ENCODE measurements at regions not wholly inside any gene's neighbourhood (a gene's known extent, or its start where the extent isn't known, plus 50 kb on each side); places are given as distances from the start of the nearest gene placed in this dataset.
"Not testable (repeated sequence)": the region's sequence is repeated elsewhere in the genome, so short reads cannot be mapped to it uniquely, and the experiment has no call there.

DNA sequence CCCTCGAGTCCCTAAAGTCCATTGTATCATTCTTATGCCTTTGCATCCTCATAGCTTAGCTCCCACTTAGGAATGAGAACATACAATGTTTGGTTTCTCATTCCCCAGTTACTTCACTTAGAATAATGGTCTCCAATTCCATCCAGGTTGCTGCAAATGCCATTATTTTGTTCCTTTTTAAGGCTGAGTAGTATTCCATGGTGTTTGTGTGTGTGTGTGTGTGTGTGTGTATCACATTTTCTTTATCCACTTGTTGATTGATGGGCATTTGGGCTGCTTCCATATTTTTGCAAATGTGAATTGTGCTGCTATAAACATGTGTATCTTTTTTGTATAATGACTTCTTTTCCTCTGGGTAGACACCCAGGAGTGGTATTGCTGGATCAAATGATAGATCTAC, 59.5 kb upstream of the PITX1 start:
- DNase-seq; ATAC-seq; intact Hi-C loops (cut with DNase I): not testable (repeated sequence)

DNA sequence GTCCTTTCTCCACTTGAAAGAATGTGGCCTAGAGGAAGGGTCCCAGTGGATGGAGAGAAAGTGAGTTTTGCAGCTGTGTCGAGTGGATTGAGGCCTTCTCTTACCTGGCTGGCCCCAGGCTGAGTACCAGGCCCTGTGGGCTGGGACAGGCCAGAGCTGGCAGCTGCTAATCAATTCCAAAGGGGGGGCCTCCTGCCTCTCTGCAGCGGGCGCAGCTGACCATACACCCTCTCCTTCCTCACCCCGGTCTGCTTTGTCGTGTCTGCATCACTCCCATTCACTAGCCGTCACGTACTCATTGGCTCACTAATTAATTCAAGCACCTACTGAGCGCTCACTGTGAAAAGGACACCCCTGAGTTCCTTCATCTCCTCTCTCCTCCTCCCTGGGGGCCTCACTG, 58.4 kb upstream of the PITX1 start:
- DNase-seq (no peak), ATAC-seq (no peak)
- intact Hi-C loops (cut with DNase I), result no loop called here

DNA sequence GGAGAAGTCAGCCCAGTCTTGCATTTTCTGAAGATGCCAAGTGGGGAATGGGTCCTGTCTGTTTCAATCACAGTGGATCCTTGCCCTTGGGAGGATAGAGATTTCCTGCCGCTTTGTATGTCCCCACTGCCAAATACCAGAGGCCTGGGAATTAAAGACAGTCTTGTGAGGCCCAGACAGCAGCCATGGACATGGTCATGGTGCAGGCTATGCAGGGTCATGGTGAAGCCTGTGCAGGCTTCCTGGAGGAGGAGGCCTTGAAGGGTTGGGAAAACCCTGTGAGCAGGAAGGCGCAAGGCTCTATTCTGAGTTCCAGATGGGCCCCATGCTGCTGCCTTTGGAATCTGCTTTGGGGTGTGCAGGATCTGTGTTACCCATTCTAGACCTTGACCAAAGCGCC, 57.3 kb upstream of the PITX1 start:
- intact Hi-C loops (cut with DNase I), result no loop called here
- no peak for ATAC-seq
- no peak for DNase-seq

DNA sequence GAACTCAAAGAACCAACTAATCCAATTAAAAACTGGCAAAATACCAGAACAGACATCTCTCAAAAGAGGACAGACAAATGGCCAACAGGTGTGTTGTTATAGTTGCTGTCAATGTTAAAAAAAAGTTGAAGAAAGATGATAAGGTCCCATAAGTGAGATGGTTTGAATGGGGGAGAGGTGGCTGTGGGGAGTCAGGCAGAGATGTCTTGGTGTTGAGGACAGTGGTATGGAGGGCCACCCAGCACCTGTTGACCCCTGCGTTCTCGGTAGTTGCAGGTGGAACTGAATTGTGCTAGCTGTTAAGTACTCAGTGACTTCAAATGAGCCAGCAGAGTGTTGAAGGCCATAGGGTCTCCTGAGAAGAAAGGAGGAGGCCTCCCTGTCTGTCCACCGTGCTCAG, 55.9 kb upstream of the PITX1 start:
- intact Hi-C loops (cut with DNase I), result no loop called here
- ATAC-seq (no peak), DNase-seq (no peak)

DNA sequence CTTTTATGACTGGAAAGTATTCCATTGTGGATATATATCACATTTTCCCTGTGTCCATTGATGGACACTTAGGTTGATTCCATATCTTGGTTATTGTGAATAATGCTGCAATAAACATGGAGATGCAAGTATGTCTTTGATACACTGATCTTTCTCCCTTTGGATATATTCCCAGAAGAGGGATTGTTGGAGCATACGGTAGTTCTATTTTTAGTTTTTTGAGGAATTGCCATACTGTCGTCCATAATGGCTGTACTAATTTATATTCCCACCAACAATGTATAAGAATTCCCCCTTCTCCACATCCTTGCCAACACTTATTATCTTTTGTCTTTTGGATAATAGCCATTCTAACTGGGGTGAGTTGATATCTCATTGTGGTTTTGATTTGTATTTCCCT, 54.9 kb upstream of the PITX1 start:
- DNase-seq, result no peak
- intact Hi-C loops (cut with DNase I), result no loop called here
- ATAC-seq, result no peak

DNA sequence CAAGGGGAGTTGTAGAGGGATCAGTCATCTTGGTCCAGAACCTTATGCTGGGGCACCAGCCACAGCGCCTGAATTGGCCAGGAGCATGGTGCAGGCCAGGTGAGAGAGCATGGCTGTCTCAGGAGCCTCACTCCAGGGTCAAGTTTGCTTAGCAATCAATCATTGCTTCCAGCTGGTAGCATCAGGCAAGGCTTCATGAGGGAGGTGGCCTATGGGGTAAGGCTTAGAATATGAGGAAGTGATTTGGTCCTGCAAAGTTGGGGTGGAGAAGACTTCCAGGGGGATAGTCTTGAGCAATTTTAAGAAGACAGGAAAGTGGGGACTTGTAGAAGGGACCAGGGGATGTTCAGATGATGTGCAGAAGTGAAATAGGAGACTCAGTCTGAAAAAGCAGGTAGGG, 53.9 kb upstream of the PITX1 start:
- no peak for DNase-seq

DNA sequence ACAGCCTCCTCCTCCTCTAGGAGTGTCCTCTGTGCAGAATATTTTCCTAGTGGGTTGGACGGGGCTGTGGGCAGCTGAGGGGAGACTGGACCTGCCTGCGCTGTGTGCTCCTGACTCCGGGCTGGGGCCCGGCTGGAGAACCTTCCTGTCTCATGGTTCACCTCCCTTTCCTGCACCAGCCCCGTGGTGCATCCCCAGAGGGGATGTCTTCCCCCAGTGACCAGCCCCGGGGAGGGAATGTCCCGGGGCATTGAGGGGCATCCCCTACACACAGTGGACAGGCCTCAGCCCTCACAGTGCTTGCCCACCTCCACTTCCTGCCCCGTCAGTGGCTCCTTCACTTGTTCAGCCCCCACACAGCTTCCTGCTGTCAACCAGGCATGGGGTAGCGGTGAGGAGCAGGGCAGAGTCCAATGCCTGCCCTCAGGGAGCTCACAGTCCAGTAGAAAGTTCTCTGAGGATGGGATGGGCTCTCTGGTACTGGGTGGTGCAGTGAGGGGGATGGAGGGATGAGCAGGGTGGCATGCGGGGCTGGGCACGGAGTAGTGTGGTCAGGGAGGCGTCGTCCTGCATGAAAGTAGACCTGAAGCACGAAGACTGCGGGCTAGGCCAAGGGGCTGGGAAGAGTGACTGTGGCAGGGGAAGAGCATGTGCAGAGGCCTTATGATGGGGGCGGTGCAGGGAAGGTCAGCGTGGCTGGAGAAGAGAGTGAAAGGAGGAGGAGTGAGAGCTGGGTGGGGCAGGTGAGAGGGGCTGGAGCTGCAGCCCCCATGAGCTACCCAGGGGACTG, 52.1 kb upstream of the PITX1 start:
- no peak for ATAC-seq

More for the DNA sequence above, 53.9 kb upstream of the PITX1 start:
- no peak for ATAC-seq
- intact Hi-C loops (cut with DNase I), result no loop called here

DNA sequence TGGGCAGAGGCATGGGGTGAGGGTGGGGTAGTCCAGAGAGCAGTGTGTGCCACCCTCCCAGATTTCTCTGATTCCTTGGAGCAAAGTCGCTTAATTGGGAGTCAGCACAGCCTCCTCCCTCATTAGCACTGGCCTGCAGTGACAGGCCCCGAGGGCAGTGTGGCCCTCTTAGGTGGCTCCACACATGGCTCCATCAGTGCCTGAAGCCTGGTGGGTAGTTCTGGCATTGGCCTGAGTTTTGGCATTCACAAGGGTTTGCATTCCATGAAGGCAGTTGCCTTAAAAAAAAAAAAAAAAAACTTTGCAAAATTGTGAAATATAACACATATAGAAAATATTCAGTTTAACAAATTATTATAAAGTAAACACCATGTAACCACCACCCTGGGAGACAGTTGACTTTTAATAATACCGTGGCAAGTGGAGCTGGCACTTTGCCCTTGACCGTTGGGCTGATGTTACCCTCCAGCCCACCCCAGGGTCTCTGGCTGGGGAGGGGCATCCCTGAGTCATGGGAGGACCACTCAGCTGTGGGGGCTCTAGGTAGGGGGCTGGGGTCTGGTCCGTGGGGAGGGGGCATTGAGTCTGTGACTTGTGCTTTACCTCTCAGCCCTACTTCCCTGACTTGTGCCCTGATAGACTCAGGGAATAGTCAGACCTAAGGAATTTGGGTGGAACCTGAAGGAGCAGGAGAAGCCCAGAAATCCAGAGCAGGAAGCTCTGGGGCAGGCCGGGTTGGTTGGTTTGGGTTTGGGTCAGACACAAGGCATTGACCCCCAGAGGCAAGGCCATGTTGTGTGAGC, 51.3 kb upstream of the PITX1 start:
- intact Hi-C loops (cut with DNase I), result no loop called here
- DNase-seq (peak; percentile 19), ATAC-seq (no peak)

More for the DNA sequence above, 52.1 kb upstream of the PITX1 start:
- DNase-seq, result peak; percentile 6
- intact Hi-C loops (cut with DNase I), result no loop called here
